HG02852 (cell line): ENCODE measurements at regions not wholly inside any gene's neighbourhood (a gene's known extent, or its start where the extent isn't known, plus 50 kb on each side); places are given as distances from the start of the nearest gene placed in this dataset.
"Not testable (repeated sequence)": the region's sequence is repeated elsewhere in the genome, so short reads cannot be mapped to it uniquely, and the experiment has no call there.

Experiments
- ATAC-seq: cut with Tn5 transposase; IDR thresholded peaks from one replicate; pipeline ENCODE4 v1.9.1; 2021; ENCODE audit warnings: mild to moderate bottlenecking, moderate library complexity; ENCODE audit not compliant: unreplicated experiment

GRCh38 chr1:99496067-99496466, 149.8 kb upstream of the PALMD start:
- no peak for ATAC-seq

- ATAC-seq = no peak
Observed at GRCh38 chr1:99497690-99498089, 148.2 kb upstream of the PALMD start.

- no peak for ATAC-seq
Observed at GRCh38 chr1:99500541-99500940, 145.4 kb upstream of the PALMD start.

GRCh38 chr1:99501871-99502270, 144.0 kb upstream of the PALMD start:
- ATAC-seq = no peak

DNA sequence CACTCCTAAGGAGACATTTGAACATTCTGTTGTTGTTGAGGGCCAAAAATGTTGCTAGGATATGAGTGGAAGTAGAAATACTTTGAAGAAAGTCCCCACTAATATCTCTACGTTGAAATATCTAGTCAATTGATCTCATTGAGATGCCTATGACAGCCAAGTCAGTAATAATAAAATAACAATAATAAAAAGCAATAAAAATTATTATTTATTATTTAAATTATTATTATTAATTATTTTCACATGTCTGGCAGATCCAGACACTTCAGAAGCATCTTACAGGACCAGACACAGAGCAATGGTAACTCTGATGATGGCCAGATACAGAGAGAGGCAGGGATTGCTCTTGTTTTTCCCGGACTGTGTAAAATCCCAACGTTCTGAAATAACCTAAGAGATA, 143.5 kb upstream of the PALMD start:
- ATAC-seq = no peak

DNA sequence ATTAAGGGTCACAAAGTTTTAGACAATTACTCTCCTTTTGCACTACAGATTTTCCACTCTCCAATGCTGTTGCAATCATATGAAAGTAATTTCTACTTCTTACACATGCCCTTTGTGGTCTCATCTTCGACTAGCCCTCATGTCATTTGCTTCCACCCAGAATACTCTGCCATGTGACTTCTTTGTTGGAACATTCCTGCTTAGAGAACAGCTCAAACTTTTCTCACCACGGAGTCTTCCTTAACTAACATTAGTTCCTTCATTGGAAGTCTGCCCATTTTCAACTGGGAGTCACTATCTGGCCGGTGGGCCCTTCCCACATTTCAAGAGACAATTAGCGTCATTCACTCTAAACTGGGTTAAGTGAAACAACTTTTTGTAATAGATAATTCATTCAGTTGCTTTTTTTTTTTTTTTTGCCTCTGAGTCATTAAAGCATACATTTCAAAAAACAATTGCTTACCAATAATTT, 142.6 kb upstream of the PALMD start:
- no peak for ATAC-seq

GRCh38 chr1:99504287-99504686, 141.6 kb upstream of the PALMD start:
- no peak for ATAC-seq

DNA sequence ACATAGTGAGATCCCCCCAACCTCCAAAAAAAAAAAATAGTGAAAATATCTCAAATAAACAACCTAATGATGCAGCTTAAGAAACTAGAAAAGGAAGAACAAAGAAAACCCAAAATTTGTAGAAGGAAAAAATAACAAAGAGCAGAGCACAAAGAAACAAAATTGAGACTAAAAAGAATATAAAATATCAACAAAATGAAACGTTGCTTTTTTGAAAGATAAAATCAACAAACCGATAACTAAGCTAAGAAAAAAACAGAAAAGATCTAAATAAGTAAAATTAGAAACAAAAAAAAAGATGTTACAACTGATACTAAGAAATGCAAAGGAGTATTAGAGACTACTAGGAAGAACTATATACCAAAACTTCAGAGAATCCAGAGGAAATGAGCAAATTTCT, 139.3 kb upstream of the PALMD start:
- ATAC-seq = no peak

DNA sequence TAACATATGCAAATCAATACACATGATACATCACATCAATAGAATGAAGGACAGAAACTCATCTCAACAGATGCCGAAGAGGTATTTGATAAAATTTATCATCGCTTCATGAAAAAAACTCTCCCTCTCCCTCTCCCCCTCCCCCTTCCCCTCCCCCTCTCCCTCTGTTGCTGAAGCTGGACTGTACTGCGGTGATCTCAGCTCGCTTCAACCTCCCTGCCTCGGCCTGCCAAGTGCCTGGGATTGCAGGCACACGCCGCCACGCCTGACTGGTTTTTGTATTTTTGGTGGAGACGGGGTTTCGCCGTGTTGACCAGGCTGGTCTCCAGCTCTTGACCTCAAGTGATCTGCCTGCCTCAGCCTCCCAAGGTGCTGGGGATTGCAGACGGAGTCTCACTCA, 138.5 kb upstream of the PALMD start:
- not testable (repeated sequence) for ATAC-seq

DNA sequence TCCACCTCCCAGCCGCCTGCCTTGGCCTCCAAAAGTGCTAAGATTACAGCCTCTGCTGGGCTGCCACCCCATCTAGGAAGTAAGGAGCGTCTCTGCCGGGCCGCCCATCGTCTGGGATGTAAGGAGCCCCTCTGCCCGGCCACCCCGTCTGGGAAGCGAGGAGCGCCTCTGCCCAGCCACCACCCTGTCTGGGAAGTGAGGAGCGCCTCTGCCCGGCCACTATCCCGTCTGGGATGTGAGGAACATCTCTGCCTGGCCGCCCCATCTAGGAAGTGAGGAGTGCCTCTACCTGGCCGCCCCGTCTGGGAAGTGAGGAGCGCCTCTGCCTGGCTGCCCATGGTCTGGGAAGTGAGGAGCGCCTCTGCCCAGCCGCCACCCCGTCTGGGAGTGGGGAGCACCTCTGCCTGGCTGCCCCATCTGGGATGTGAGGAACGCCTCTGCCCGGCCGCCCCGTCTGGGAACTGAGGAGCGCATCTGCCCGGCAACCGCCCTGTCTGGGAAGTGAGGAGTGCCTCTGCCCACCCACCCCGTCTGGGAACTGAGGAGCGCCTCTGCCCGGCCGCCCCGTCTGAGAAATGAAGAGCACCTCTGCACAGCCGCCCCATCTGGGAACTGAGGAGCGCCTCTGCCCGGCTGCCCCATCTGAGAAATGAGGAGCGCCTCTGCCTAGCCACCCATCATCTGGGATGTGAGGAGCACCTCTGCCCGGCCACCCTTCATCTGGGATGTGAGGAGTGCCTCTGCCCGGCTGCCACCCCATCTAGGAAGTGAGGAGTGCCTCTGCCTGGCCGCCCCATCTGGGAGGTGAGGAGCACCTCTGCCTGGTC, 137.8 kb upstream of the PALMD start:
- ATAC-seq = no peak

GRCh38 chr1:99508733-99509445, 137.0 kb upstream of the PALMD start:
- ATAC-seq = not testable (repeated sequence)

GRCh38 chr1:99514823-99515552, 130.9 kb upstream of the PALMD start:
- ATAC-seq = not testable (repeated sequence)

DNA sequence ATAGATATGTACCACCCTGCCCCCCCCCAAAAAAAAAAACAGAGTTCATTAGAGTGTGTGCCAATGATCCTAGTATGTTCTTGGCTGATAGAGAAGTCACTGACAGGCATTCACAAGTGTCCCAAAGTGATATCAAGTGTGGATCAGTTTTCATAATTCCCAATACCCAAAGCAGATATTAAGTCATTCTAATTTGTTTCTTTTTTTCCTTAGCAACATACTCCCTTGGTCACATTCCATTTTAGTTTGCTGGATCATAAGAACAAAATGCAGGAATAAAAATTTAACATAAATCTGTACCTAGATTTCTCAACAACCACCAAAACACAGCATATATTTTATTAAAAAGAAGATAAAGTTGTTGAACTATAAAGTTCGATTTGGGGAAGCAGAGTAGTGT, 129.8 kb upstream of the PALMD start:
- no peak for ATAC-seq

GRCh38 chr1:99520121-99520520, 125.8 kb upstream of the PALMD start:
- no peak for ATAC-seq

DNA sequence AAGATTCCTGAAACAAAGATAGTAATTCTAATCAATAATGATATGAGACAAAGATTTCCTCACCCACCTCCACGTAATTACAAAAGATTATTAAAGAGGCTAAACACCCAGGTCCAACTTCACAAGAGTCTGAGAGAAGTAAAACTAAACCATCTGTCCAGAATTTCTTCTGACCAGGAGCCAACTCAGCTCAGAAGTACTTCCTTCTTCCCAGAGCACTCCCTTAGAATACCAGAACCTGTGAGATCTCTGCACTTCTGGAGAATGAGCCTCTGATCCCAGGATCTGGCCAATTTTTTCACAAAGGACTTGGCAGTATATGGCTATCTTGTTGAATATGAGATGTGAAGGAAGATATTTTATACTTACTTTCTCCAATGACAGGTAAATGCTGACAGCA, 120.6 kb upstream of the PALMD start:
- no peak for ATAC-seq

DNA sequence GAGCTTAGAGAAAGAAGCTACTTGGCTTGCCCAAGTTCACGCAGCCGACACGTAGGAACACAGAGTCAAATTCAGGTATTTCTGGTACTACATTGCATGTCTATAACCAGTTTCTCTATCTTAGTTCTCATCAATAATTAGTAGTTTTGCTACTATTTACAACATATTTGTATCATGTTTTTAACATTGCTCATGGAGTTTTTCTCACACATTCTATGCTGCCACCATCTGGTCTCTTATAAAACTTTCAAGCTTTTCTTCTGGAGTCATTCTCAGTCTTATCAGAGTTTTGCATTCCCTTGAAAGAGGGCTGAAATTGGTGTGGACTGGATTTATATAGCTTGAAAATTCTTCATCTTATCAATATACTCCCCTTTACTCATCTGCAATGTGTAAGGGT, 118.8 kb upstream of the PALMD start:
- no peak for ATAC-seq

GRCh38 chr1:99527545-99527944, 118.4 kb upstream of the PALMD start:
- no peak for ATAC-seq

GRCh38 chr1:99529002-99529401, 116.9 kb upstream of the PALMD start:
- ATAC-seq = no peak

DNA sequence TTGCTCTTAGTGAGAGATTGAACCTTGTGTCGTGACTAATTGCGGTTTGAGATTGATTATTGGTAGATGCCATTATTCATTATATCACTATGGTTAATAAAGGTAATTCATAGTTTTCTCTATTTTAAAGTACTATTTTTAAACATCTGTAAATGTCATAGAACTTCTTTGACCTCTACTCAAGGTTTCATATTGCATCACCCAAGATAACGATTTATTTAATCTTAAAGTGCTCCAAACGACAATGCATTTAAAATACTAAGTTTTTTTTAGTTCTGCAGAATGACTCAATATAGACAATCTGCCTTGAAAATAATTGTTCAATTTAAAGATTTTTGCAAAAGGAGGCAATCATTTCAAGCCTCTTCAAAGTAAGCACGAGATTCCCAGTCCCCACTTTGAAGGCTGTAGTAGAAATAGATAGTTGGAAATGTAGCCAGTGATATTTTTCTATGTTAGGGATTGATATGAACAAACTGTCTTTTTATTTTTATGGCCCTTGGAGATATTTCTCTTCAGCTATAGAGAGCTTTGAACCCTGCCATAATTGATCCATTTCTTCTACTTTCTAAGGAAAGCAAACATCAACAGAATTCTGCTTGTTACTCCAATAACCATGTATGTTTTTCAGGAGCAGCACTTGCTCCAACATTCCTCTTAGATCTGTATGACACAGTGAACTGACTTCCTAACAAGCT, 114.2 kb upstream of the PALMD start:
- no peak for ATAC-seq

GRCh38 chr1:99532276-99532580, 113.7 kb upstream of the PALMD start:
- no peak for ATAC-seq
